ENCODE measurements at regions not wholly inside any gene's neighbourhood (a gene's known extent, or its start where the extent isn't known, plus 50 kb on each side); places are given as distances from the start of the nearest gene placed in this dataset.

GRCh38 chr2:12987246-12987645 lies 270.5 kb downstream of the TRIB2 start:
- H3K36me3 Mint-ChIP-seq (ENCODE audit: low read depth): peaks cover 4% of the 10 kb centered on the region
- ChIA-PET CTCF (interaction anchor here (1.3 to 1.8 kb wide), 2 partner anchors 20 to 217 kb away, joined by 3 to 5 read pairs; no protein-coding TSS in a partner anchor), POLR2A (no interaction called here)
- H3K27me3 Mint-ChIP-seq (ENCODE audit: low read depth): peaks cover 12% of the 10 kb centered on the region
- peaks cover 10% of the 10 kb centered on the region for H3K4me1 Mint-ChIP-seq (ENCODE audit: low read depth)
- no peak overlapping the region for H3K4me3 Mint-ChIP-seq
- ATAC-seq (no peak), DNase-seq (no peak)
- no peaks in the 10 kb centered on the region for H3K9me3 Mint-ChIP-seq (ENCODE audit: insufficient read depth)
- H3K27ac Mint-ChIP-seq: peak overlapping the region; percentile 39

- POLR2A ChIA-PET: no interaction called here
- H3K27ac Mint-ChIP-seq: no peak overlapping the region
- H3K9me3 Mint-ChIP-seq (ENCODE audit: insufficient read depth): no peaks in the 10 kb centered on the region
- H3K27me3 Mint-ChIP-seq (ENCODE audit: low read depth): peaks cover 10% of the 10 kb centered on the region
- H3K4me1 Mint-ChIP-seq (ENCODE audit: low read depth): peaks cover 15% of the 10 kb centered on the region
- DNase-seq (no peak), ATAC-seq (no peak)
- CTCF ChIA-PET: interaction anchor here (2.0 kb wide), 1 partner anchor 19 kb away, joined by 8 read pairs; no protein-coding TSS in a partner anchor
- H3K4me3 Mint-ChIP-seq: no peak overlapping the region
- H3K36me3 Mint-ChIP-seq (ENCODE audit: low read depth): peaks cover 4% of the 10 kb centered on the region
These were observed 271.5 kb downstream of the TRIB2 start for GRCh38 chr2:12988279-12988678.

GRCh38 chr2:12990523-12990922 lies 273.8 kb downstream of the TRIB2 start:
- ChIA-PET POLR2A (no interaction called here), CTCF (interaction anchor here (2.1 kb wide), 1 partner anchor 16 kb away, joined by 10 read pairs; no protein-coding TSS in a partner anchor)
- peaks cover 15% of the 10 kb centered on the region for H3K4me1 Mint-ChIP-seq (ENCODE audit: low read depth)
- peaks cover 4% of the 10 kb centered on the region for H3K36me3 Mint-ChIP-seq (ENCODE audit: low read depth)
- DNase-seq (no peak), ATAC-seq (no peak)
- no peak overlapping the region for H3K27ac Mint-ChIP-seq
- H3K9me3 Mint-ChIP-seq (ENCODE audit: insufficient read depth): no peaks in the 10 kb centered on the region
- H3K4me3 Mint-ChIP-seq: no peak overlapping the region
- H3K27me3 Mint-ChIP-seq (ENCODE audit: low read depth): peaks cover 25% of the 10 kb centered on the region

- ChIA-PET CTCF (no interaction called here), POLR2A (no interaction called here)
- peaks cover 4% of the 10 kb centered on the region for H3K9me3 Mint-ChIP-seq (ENCODE audit: insufficient read depth)
- ATAC-seq (no peak), DNase-seq (no peak)
- H3K4me1 Mint-ChIP-seq (ENCODE audit: low read depth): peaks cover 9% of the 10 kb centered on the region
- peaks cover 32% of the 10 kb centered on the region for H3K27me3 Mint-ChIP-seq (ENCODE audit: low read depth)
- no peak overlapping the region for H3K4me3 Mint-ChIP-seq
- no peaks in the 10 kb centered on the region for H3K36me3 Mint-ChIP-seq (ENCODE audit: low read depth)
- no peak overlapping the region for H3K27ac Mint-ChIP-seq
These were observed 281.9 kb downstream of the TRIB2 start for GRCh38 chr2:12998685-12999084.

GRCh38 chr2:13000664-13001363 lies 284.1 kb downstream of the TRIB2 start:
- Mint-ChIP-seq H3K27me3 (ENCODE audit: low read depth) (peaks cover 16% of the 10 kb centered on the region), H3K36me3 (ENCODE audit: low read depth) (no peaks in the 10 kb centered on the region), H3K4me3 (no peak overlapping the region), H3K27ac (no peak overlapping the region), H3K9me3 (ENCODE audit: insufficient read depth) (peaks cover 4% of the 10 kb centered on the region), H3K4me1 (ENCODE audit: low read depth) (peaks cover 9% of the 10 kb centered on the region)
- DNase-seq: no peak
- no peak for ATAC-seq
- CTCF ChIA-PET: interaction anchor here (0.6 to 1.1 kb wide), 2 partner anchors 70 to 846 kb away, joined by 3 read pairs; no protein-coding TSS in a partner anchor
- POLR2A ChIA-PET: no interaction called here

- DNase-seq: no peak
- Mint-ChIP-seq H3K4me1 (ENCODE audit: low read depth) (peaks cover 10% of the 10 kb centered on the region), H3K36me3 (ENCODE audit: low read depth) (no peaks in the 10 kb centered on the region), H3K27ac (no peak overlapping the region), H3K27me3 (ENCODE audit: low read depth) (peaks cover 13% of the 10 kb centered on the region), H3K9me3 (ENCODE audit: insufficient read depth) (peaks cover 4% of the 10 kb centered on the region), H3K4me3 (no peak overlapping the region)
- ChIA-PET CTCF (interaction anchor here (1.1 kb wide), 1 partner anchor 71 kb away, joined by 3 read pairs; no protein-coding TSS in a partner anchor), POLR2A (no interaction called here)
- ATAC-seq: no peak
These were observed 284.7 kb downstream of the TRIB2 start for GRCh38 chr2:13001408-13001807.

- ATAC-seq (no peak), DNase-seq (no peak)
- H3K27ac Mint-ChIP-seq: no peak overlapping the region
- ChIA-PET POLR2A (no interaction called here), CTCF (interaction anchor here (1.0 to 2.1 kb wide), 3 partner anchors 71 to 286 kb away, joined by 3 to 9 read pairs (median 3); partner anchors contain the start of gene TRIB2)
- H3K4me3 Mint-ChIP-seq: no peak overlapping the region
- H3K4me1 Mint-ChIP-seq (ENCODE audit: low read depth): peaks cover 16% of the 10 kb centered on the region
- no peaks in the 10 kb centered on the region for H3K36me3 Mint-ChIP-seq (ENCODE audit: low read depth)
- H3K9me3 Mint-ChIP-seq (ENCODE audit: insufficient read depth): peaks cover 4% of the 10 kb centered on the region
- H3K27me3 Mint-ChIP-seq (ENCODE audit: low read depth): peaks cover 18% of the 10 kb centered on the region
These were observed 286.0 kb downstream of the TRIB2 start for GRCh38 chr2:13002536-13003331.

GRCh38 chr2:13003500-13003899 lies 286.8 kb downstream of the TRIB2 start:
- Mint-ChIP-seq H3K36me3 (ENCODE audit: low read depth) (no peaks in the 10 kb centered on the region), H3K4me3 (no peak overlapping the region), H3K27ac (no peak overlapping the region), H3K4me1 (ENCODE audit: low read depth) (peaks cover 16% of the 10 kb centered on the region), H3K9me3 (ENCODE audit: insufficient read depth) (peaks cover 2% of the 10 kb centered on the region), H3K27me3 (ENCODE audit: low read depth) (peaks cover 18% of the 10 kb centered on the region)
- ATAC-seq: no peak
- POLR2A ChIA-PET: no interaction called here
- CTCF ChIA-PET: interaction anchor here (1.0 to 2.1 kb wide), 3 partner anchors 72 to 287 kb away, joined by 3 to 9 read pairs (median 3); partner anchors contain the start of gene TRIB2
- DNase-seq: no peak

GRCh38 chr2:13005048-13005447 lies 288.3 kb downstream of the TRIB2 start:
- H3K27ac Mint-ChIP-seq: no peak overlapping the region
- POLR2A ChIA-PET: no interaction called here
- H3K4me1 Mint-ChIP-seq (ENCODE audit: low read depth): peaks cover 16% of the 10 kb centered on the region
- CTCF ChIA-PET: interaction anchor here (1.4 kb wide), 1 partner anchor 287 kb away, joined by 5 read pairs; no protein-coding TSS in a partner anchor
- no peak for DNase-seq
- H3K36me3 Mint-ChIP-seq (ENCODE audit: low read depth): no peaks in the 10 kb centered on the region
- H3K27me3 Mint-ChIP-seq (ENCODE audit: low read depth): peaks cover 26% of the 10 kb centered on the region
- no peak overlapping the region for H3K4me3 Mint-ChIP-seq
- H3K9me3 Mint-ChIP-seq (ENCODE audit: insufficient read depth): no peaks in the 10 kb centered on the region
- no peak for ATAC-seq

GRCh38 chr2:13005761-13006335 lies 289.1 kb downstream of the TRIB2 start:
- Mint-ChIP-seq H3K27me3 (ENCODE audit: low read depth) (peaks cover 32% of the 10 kb centered on the region), H3K27ac (no peak overlapping the region), H3K36me3 (ENCODE audit: low read depth) (no peaks in the 10 kb centered on the region), H3K4me3 (no peak overlapping the region), H3K9me3 (ENCODE audit: insufficient read depth) (no peaks in the 10 kb centered on the region), H3K4me1 (ENCODE audit: low read depth) (peaks cover 14% of the 10 kb centered on the region)
- no peak for ATAC-seq
- POLR2A ChIA-PET: no interaction called here
- DNase-seq: no peak
- CTCF ChIA-PET: interaction anchor here (0.7 to 4.0 kb wide), 18 partner anchors 10 to 1178 kb away, joined by 3 to 46 read pairs (median 6); partner anchors contain the start of gene TRIB2

GRCh38 chr2:13006426-13006825 lies 289.7 kb downstream of the TRIB2 start:
- Mint-ChIP-seq H3K4me1 (ENCODE audit: low read depth) (peaks cover 11% of the 10 kb centered on the region), H3K27ac (no peak overlapping the region), H3K9me3 (ENCODE audit: insufficient read depth) (no peaks in the 10 kb centered on the region), H3K4me3 (no peak overlapping the region), H3K27me3 (ENCODE audit: low read depth) (peaks cover 34% of the 10 kb centered on the region), H3K36me3 (ENCODE audit: low read depth) (no peaks in the 10 kb centered on the region)
- ChIA-PET CTCF (interaction anchor here (0.7 to 4.0 kb wide), 36 partner anchors 9 to 1181 kb away, joined by 3 to 46 read pairs (median 5); partner anchors contain the start of gene TRIB2), POLR2A (interaction anchor here (1.5 kb wide), 1 partner anchor 289 kb away, joined by 5 read pairs; the partner anchor contains the start of gene TRIB2)
- ATAC-seq (no peak), DNase-seq (no peak)

Data from activated CD8-positive, alpha-beta T cell treated with anti-CD3 and anti-CD28 coated beads, Interleukin-2, amount 10 ng/mL, durations not matched to agents 7 days and 5 days (primary cell).